Ovary (tissue), 7 donors: ENCODE measurements at regions not wholly inside any gene's neighbourhood (a gene's known extent, or its start where the extent isn't known, plus 50 kb on each side); places are given as distances from the start of the nearest gene placed in this dataset.
A peak's percentile ranks its signal among the peaks of the same experiment; 100 is the strongest.

ENCODE experiments used
- DNase-seq, 5 donors: peaks; one replicate each; pipeline ENCODE4 v3.0.0-alpha.2; 2019 to 2020
- H3K27ac ChIP-seq, 2 donors: fragments of 200-600 bp; one replicate each; pipeline versions ENCODE4 v1.5.1 to v1.8.0; 2019 to 2022
- H3K27me3 ChIP-seq: fragments of 200-600 bp; one replicate; pipeline ENCODE4 v1.8.0; 2022
- H3K36me3 ChIP-seq: fragments of 200-600 bp; sonication (generic); one replicate; pipeline ENCODE4 v1.5.1; 2019
- H3K4me1 ChIP-seq: one replicate; pipeline ENCODE4 v1.8.1; 2013; ENCODE audit warnings: mild to moderate bottlenecking, moderate library complexity; ENCODE audit not compliant: insufficient read depth
- H3K4me3 ChIP-seq: fragments of 200-600 bp; sonication (generic); one replicate; pipeline ENCODE4 v1.5.1; 2017
- H3K9me3 ChIP-seq, 2 donors: fragments of 200-600 bp in 1 of 2; sonication (generic) in 1 of 2; one replicate each; pipeline versions ENCODE4 v1.5.1 to v1.8.1; 2013 to 2019; ENCODE audit warnings: mild to moderate bottlenecking in 1 of 2, moderate library complexity in 1 of 2
- CTCF ChIP-seq, 3 donors: fragments of 450-650 bp in 2 of 3; fragments of 200-600 bp in 1 of 3; IDR thresholded peaks; one replicate each; pipeline versions ENCODE4 v1.5.1 to v1.8.0; 2016 to 2022; ENCODE audit warnings: antibody characterized with exemption in 3 of 3, mild to moderate bottlenecking in 1 of 3
- EP300 ChIP-seq: sonication (generic); formaldehyde crosslinking; IDR thresholded peaks from one replicate; pipeline ENCODE4 v1.6.1; 2017; ENCODE audit warnings: antibody characterized with exemption
- POLR2A ChIP-seq: fragments of 450-650 bp; IDR thresholded peaks from one replicate; pipeline ENCODE4 v1.6.1; 2017; ENCODE audit warnings: antibody characterized with exemption, mild to moderate bottlenecking, moderate library complexity
- WGBS, 3 donors: extraction: QIAGEN DNeasy Blood & Tissue Kit in 1 of 3; methylation state at CpG; one replicate each; pipeline versions ENCODE4 v1.1.5 to v1.1.7; 2013 to 2017; 5-methylcytosine and 5-hydroxymethylcytosine counted together
- intact Hi-C, 4 donors: fragments of 100-400 bp; cut with DNase I; formaldehyde crosslinking; loops; one replicate each; pipeline versions ENCODE4 v1.11.0 to v1.15.1; 2022 to 2023
- donor health status: DM: no; HTN: no; CAD: no; lungs with moderate emphysema.
- donor health status: DM: no; HTN: no; CAD: no.
- donor health status: Bipolar disorder and iron deficiency.
- donor health status: DM: no; HTN: no; CAD: no.
- donor health status: DM: yes; HTN: yes; CAD: no.

- H3K27ac ChIP-seq: no peak overlapping the region
Measured at GRCh38 chr12:41932470-41932991, 212.1 kb downstream of the GXYLT1 start.

GRCh38 chr12:41930866-41931437, 213.7 kb downstream of the GXYLT1 start:
- WGBS, 3 donors: 14 to 31% (median 18%) methylated on average over 7 of the region's 7 CpGs

More at GRCh38 chr12:41932470-41932991, 212.1 kb downstream of the GXYLT1 start:
- TF ChIP-seq POLR2A: no peak
- no peak for TF ChIP-seq CTCF (IDR thresholded peaks at IDR 0.05)
- TF ChIP-seq EP300: no peak
- intact Hi-C loops: no loop called here
- DNase-seq: peak; percentile 52 to 85 (median 71)
- 1 to 2% (median 1%) methylated on average over 35 of the region's 35 CpGs for WGBS, 3 donors
- H3K9me3 ChIP-seq: no peaks in the 10 kb centered on the region
- H3K36me3 ChIP-seq: no peaks in the 10 kb centered on the region
- no peaks in the 10 kb centered on the region for H3K27me3 ChIP-seq
- H3K4me1 ChIP-seq: no peaks in the 10 kb centered on the region
- H3K4me3 ChIP-seq: peak overlapping the region; percentile 33

DNA sequence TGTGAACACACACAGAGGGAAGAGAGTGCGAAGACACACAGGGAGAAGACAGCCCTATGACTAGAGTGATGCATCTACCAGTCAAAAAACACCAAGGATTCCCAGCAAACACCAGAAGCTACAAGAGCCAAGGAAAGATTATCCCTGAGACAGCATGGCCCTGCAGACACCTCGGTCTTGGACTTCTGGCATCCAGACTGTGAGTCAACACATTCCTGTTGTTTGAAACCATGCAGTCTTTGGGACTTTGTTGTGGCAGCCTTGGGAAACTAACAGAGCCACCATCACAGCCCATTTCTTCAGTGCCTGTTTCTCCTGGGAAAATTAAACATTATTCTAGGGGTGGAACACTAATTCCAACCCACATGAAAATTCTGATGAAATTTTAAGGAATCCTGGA, 220.6 kb downstream of the GXYLT1 start:
- no peak for TF ChIP-seq CTCF (IDR thresholded peaks at IDR 0.05)
- TF ChIP-seq POLR2A: no peak
- TF ChIP-seq EP300: no peak
- no peak for DNase-seq
- 68 to 94% (median 91%) methylated on average over 2 of the region's 2 CpGs for WGBS, 3 donors
- intact Hi-C loops: no loop called here
- no peaks in the 10 kb centered on the region for H3K9me3 ChIP-seq
- H3K4me3 ChIP-seq: no peak overlapping the region
- H3K27me3 ChIP-seq: no peaks in the 10 kb centered on the region
- no peak overlapping the region for H3K27ac ChIP-seq
- no peaks in the 10 kb centered on the region for H3K4me1 ChIP-seq
- no peaks in the 10 kb centered on the region for H3K36me3 ChIP-seq

More at GRCh38 chr12:41930866-41931437, 213.7 kb downstream of the GXYLT1 start:
- H3K36me3 ChIP-seq: no peaks in the 10 kb centered on the region
- DNase-seq: no peak
- no peaks in the 10 kb centered on the region for H3K4me1 ChIP-seq
- no peaks in the 10 kb centered on the region for H3K27me3 ChIP-seq
- intact Hi-C loops: no loop called here
- no peak overlapping the region for H3K27ac ChIP-seq
- no peaks in the 10 kb centered on the region for H3K9me3 ChIP-seq
- H3K4me3 ChIP-seq: no peak overlapping the region
- TF ChIP-seq CTCF (IDR thresholded peaks at IDR 0.05): no peak
- no peak for TF ChIP-seq POLR2A
- no peak for TF ChIP-seq EP300

GRCh38 chr12:41923351-41923750, 221.3 kb downstream of the GXYLT1 start:
- no peak for DNase-seq
- WGBS, 3 donors: 97 to 98% (median 97%) methylated on average over 2 of the region's 2 CpGs

More at GRCh38 chr12:41923351-41923750, 221.3 kb downstream of the GXYLT1 start:
- H3K27me3 ChIP-seq: no peaks in the 10 kb centered on the region
- H3K27ac ChIP-seq: no peak overlapping the region
- no peak for TF ChIP-seq POLR2A
- TF ChIP-seq EP300: no peak
- no peak for TF ChIP-seq CTCF (IDR thresholded peaks at IDR 0.05)
- H3K36me3 ChIP-seq: no peaks in the 10 kb centered on the region
- no peak overlapping the region for H3K4me3 ChIP-seq
- no peaks in the 10 kb centered on the region for H3K4me1 ChIP-seq
- intact Hi-C loops: no loop called here
- H3K9me3 ChIP-seq: no peaks in the 10 kb centered on the region
